ENCODE measurements at regions not wholly inside any gene's neighbourhood (a gene's known extent, or its start where the extent isn't known, plus 50 kb on each side); places are given as distances from the start of the nearest gene placed in this dataset.

DNA sequence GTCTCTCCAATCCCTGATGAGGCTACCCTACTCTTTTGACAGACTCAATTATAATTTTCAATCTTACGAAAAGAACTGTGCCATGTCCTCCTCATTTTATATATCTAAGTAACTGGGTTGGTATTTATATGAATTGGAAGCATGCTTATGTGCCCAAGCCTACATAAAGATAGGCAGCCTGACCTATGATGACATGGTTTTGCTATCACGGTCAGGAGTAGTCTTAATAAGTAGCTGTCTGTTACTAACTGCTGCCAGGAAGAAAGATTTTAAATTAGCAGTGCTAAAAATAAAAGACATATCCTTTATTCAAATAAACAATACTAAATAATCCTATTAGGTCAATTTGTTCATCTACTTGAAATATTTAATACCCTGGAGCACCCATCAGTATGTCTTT is 102.0 kb upstream of the DTNA start:
- no peak overlapping the region for H3K4me3 ChIP-seq (ENCODE audit: low read depth, low read length)
- no peak for DNase-seq (ENCODE audit: low read depth)
- in situ Hi-C loops (cut with HindIII; ENCODE audit: low sequenced_read_pairs) = no loop called here
- TF ChIP-seq, protein P1, sequence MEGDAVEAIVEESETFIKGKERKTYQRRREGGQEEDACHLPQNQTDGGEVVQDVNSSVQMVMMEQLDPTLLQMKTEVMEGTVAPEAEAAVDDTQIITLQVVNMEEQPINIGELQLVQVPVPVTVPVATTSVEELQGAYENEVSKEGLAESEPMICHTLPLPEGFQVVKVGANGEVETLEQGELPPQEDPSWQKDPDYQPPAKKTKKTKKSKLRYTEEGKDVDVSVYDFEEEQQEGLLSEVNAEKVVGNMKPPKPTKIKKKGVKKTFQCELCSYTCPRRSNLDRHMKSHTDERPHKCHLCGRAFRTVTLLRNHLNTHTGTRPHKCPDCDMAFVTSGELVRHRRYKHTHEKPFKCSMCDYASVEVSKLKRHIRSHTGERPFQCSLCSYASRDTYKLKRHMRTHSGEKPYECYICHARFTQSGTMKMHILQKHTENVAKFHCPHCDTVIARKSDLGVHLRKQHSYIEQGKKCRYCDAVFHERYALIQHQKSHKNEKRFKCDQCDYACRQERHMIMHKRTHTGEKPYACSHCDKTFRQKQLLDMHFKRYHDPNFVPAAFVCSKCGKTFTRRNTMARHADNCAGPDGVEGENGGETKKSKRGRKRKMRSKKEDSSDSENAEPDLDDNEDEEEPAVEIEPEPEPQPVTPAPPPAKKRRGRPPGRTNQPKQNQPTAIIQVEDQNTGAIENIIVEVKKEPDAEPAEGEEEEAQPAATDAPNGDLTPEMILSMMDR (IDR thresholded peaks at IDR 0.05; ENCODE audit: low read depth, low read length, missing control alignments) = no peak

DNA sequence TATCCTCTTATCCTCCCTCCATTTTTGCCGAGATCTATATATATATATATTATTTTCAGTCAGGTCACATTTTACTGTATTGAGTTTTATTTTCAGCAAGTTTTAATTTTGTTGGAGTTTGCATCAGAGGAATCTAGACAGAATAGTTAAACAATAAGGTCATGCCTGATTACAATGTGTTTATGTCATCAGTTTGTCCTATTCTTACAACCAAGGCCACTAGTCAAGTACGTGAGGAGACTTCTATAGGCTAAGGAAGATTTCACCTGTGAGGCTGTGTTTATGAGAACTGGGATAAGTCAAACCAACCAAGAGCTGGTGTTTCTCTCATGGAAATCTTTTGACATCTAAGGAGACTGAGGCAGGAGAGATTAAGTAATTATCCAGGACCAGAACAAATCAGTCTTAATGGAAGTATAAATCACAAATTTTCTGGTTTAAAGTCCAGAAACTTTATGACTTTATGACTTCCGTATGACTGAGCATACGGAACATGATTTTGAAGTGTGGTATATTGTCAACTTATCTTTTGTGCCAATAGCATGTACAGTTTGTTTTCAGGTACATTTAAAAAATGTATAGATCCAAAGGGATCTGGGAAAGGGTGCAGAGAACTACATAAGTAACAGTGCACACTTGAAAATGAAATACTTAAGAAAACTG is 100.0 kb upstream of the DTNA start:
- H3K4me3 ChIP-seq (ENCODE audit: low read depth, low read length) = no peak overlapping the region
- in situ Hi-C loops (cut with HindIII; ENCODE audit: low sequenced_read_pairs) = no loop called here
- TF ChIP-seq, protein P1 (IDR thresholded peaks at IDR 0.05; ENCODE audit: low read depth, low read length, missing control alignments) = no peak
- DNase-seq (ENCODE audit: low read depth) = no peak

DNA sequence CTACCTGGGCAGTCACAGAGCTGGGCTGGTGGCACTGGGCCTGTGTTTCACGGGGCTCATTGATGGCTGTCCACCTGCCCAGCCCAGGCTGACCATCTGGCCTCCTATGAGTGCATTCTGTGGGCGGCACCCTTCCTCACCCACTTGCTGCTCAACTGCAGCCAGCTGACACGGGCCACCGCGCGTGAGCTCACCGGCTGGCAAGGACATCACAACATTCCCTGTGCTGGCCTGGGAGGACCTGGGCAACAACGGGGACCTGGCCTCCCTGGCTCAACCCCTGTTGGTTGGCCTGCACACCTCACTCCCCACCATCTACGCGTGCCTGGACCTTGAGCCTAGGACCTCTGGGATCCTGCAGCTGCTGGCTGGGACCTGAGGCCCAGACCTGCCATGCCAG is 98.2 kb upstream of the DTNA start:
- TF ChIP-seq, protein P1 (IDR thresholded peaks at IDR 0.05; ENCODE audit: low read depth, low read length, missing control alignments) = no peak
- no peak for DNase-seq (ENCODE audit: low read depth)
- H3K4me3 ChIP-seq (ENCODE audit: low read depth, low read length) = no peak overlapping the region
- in situ Hi-C loops (cut with HindIII; ENCODE audit: low sequenced_read_pairs) = no loop called here

DNA sequence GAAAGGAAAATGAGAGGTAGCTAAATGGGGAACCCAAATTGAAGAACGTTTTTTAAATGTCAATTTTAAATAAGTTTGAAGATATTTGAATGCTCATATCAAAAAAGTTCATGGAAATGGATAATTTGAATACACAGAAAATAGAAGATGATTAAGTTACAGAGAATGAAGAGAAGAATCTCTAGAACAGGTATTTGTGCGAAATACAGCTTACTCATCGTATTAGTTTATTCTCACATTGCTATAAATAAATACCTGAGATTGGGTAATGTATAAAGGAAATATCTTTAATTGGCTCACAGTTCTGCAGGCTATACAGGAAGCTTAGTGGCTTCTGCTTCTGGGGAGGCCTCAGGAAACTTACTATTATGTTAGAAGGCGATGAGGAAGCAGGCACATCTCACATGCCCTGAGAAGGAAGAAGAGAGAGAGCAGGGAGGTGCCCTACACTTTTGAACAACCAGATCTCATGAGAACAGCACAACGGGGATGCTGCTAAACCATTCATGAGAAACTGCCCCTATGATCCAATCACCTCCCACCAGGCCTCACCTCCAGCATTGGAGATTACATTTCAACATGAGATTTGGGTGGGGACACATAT is 89.7 kb upstream of the DTNA start:
- in situ Hi-C loops (cut with HindIII; ENCODE audit: low sequenced_read_pairs) = no loop called here
- DNase-seq (ENCODE audit: low read depth) = no peak
- TF ChIP-seq, protein P1 (IDR thresholded peaks at IDR 0.05; ENCODE audit: low read depth, low read length, missing control alignments) = no peak
- no peak overlapping the region for H3K4me3 ChIP-seq (ENCODE audit: low read depth, low read length)

DNA sequence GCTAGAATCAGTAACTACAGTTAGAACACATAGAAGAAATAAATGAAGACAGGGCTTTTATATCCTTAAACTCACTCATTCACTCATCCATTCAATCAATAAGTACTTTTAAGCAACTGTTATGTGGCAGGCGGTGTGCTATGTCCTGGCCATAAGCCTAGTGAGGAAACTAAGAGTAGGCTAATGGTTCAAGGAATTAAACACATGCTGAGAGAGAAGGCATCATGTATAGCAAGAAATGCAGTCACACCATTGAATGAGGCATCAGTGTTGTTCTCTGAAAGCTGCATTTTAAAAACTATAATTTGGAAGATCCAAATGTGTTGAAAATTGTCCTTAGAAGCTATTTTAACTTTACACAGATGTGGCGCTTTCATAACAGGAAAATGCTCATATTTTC is 86.5 kb upstream of the DTNA start:
- in situ Hi-C loops (cut with HindIII; ENCODE audit: low sequenced_read_pairs) = no loop called here
- TF ChIP-seq, protein P1 (IDR thresholded peaks at IDR 0.05; ENCODE audit: low read depth, low read length, missing control alignments) = no peak
- no peak overlapping the region for H3K4me3 ChIP-seq (ENCODE audit: low read depth, low read length)
- no peak for DNase-seq (ENCODE audit: low read depth)

DNA sequence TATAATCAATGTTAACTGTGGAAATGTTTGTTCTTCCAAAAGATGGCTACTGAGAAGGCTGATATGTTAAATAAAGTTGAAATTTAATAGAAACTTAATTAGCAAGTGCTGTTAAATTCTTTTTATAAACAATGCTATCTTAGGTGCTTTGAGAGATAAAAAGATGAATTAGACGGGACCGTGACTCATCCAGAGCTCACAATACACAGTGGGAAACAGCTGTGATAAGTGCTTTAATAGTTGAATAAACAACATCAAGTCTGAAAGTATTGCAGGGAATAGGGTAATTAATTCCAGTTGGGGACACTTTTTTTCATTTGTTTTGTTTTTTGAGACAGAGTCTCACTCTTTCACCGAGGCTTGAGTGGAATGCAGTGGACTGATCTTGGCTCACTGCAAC is 85.5 kb upstream of the DTNA start:
- H3K4me3 ChIP-seq (ENCODE audit: low read depth, low read length) = no peak overlapping the region
- DNase-seq (ENCODE audit: low read depth) = no peak
- TF ChIP-seq, protein P1 (IDR thresholded peaks at IDR 0.05; ENCODE audit: low read depth, low read length, missing control alignments) = no peak
- in situ Hi-C loops (cut with HindIII; ENCODE audit: low sequenced_read_pairs) = no loop called here

Measured in astrocyte of the cerebellum (primary cell).